Astrocyte (in vitro differentiated cells and primary cell): ENCODE measurements at regions not wholly inside any gene's neighbourhood (a gene's known extent, or its start where the extent isn't known, plus 50 kb on each side); places are given as distances from the start of the nearest gene placed in this dataset.
"Not testable (repeated sequence)": the region's sequence is repeated elsewhere in the genome, so short reads cannot be mapped to it uniquely, and the experiment has no call there.

Experiments used
- DNase-seq: peaks from one replicate; pipeline ENCODE4 v3.0.0-alpha.2; 2010; ENCODE audit warnings: low read depth
- FAIRE-seq: peaks from 2 replicates; lab custom pipeline; 2011; peaks lifted over from hg19 to GRCh38; lab: Jason Lieb, UNC
- H2AFZ ChIP-seq: 2 replicates; pipeline ENCODE4 v1.6.0; 2012; ENCODE audit warnings: low read depth, low read length, inconsistent platforms
- H3K27ac ChIP-seq: 2 replicates; pipeline ENCODE4 v1.5.1; 2011; ENCODE audit warnings: low read depth, low read length, inconsistent platforms
- H3K27me3 ChIP-seq: 2 replicates; pipeline ENCODE4 v1.6.0; 2011; ENCODE audit warnings: low read length, inconsistent platforms; ENCODE audit not compliant: insufficient read depth
- H3K36me3 ChIP-seq: 2 replicates; pipeline ENCODE4 v1.5.1; 2011; ENCODE audit warnings: low read length, inconsistent platforms; ENCODE audit not compliant: insufficient read depth
- H3K4me1 ChIP-seq: 2 replicates; pipeline ENCODE4 v1.5.1; 2011; ENCODE audit warnings: low read length, inconsistent platforms; ENCODE audit not compliant: insufficient read depth
- H3K4me2 ChIP-seq: 2 replicates; pipeline ENCODE4 v1.6.0; 2012; ENCODE audit warnings: low read length, inconsistent platforms
- H3K4me3 ChIP-seq: 2 replicates; pipeline ENCODE4 v1.5.1; 2011; ENCODE audit warnings: low read depth, mild to moderate bottlenecking, low read length, inconsistent platforms; ENCODE audit not compliant: insufficient read depth
- H3K79me2 ChIP-seq: 2 replicates; pipeline ENCODE4 v1.6.0; 2012; ENCODE audit warnings: mild to moderate bottlenecking, low read length, inconsistent platforms; ENCODE audit not compliant: insufficient read depth
- H3K9ac ChIP-seq: 2 replicates; pipeline ENCODE4 v1.6.0; 2012; ENCODE audit warnings: mild to moderate bottlenecking, low read length, inconsistent platforms
- H3K9me3 ChIP-seq: 2 replicates; pipeline ENCODE4 v1.5.1; 2012; ENCODE audit warnings: low read depth, mild to moderate bottlenecking, low read length, inconsistent platforms; ENCODE audit not compliant: insufficient read depth
- H4K20me1 ChIP-seq: 2 replicates; pipeline ENCODE4 v1.6.0; 2012; ENCODE audit warnings: low read length, inconsistent platforms; ENCODE audit not compliant: insufficient read depth
- H3K27ac Mint-ChIP-seq: one replicate; pipeline ENCODE4 v1.8.0; 2021; ENCODE audit warnings: mild to moderate bottlenecking, mixed read lengths; ENCODE audit not compliant: unreplicated experiment
- H3K27me3 Mint-ChIP-seq: one replicate; pipeline ENCODE4 v1.8.0; 2021; ENCODE audit warnings: low read depth, mixed read lengths; ENCODE audit not compliant: unreplicated experiment
- H3K36me3 Mint-ChIP-seq: one replicate; pipeline ENCODE4 v1.8.0; 2021; ENCODE audit warnings: low read depth, mixed read lengths; ENCODE audit not compliant: unreplicated experiment
- H3K4me1 Mint-ChIP-seq: one replicate; pipeline ENCODE4 v1.8.0; 2021; ENCODE audit warnings: low read depth, mixed read lengths; ENCODE audit not compliant: unreplicated experiment
- H3K4me3 Mint-ChIP-seq: one replicate; pipeline ENCODE4 v1.8.0; 2021; ENCODE audit warnings: mild to moderate bottlenecking, moderate library complexity, mixed read lengths; ENCODE audit not compliant: unreplicated experiment
- H3K9me3 Mint-ChIP-seq: one replicate; pipeline ENCODE4 v1.8.0; 2021; ENCODE audit warnings: mild to moderate bottlenecking, mixed read lengths; ENCODE audit not compliant: unreplicated experiment
- EZH2 ChIP-seq: IDR thresholded peaks from 2 replicates; pipeline ENCODE4 v1.6.1; 2012; ENCODE audit warnings: mild to moderate bottlenecking, low read length, inconsistent platforms; ENCODE audit not compliant: insufficient read depth
- TF ChIP-seq, protein P1 (sequence below): IDR thresholded peaks from 2 replicates; pipeline ENCODE4 v1.5.1; 2011; ENCODE audit warnings: low read depth, mild to moderate bottlenecking, inconsistent platforms, low read length, moderate library complexity; ENCODE audit not compliant: insufficient read depth

- Mint-ChIP-seq H3K27me3 (no peaks in the 10 kb centered on the region), H3K4me1 (no peaks in the 10 kb centered on the region), H3K36me3 (no peaks in the 10 kb centered on the region), H3K9me3 (peaks cover 2% of the 10 kb centered on the region), H3K27ac (no peak overlapping the region), H3K4me3 (no peak overlapping the region)
- no peak for DNase-seq
- H3K4me1 ChIP-seq, result no peaks in the 10 kb centered on the region
- no peak overlapping the region for H2AFZ ChIP-seq
- no peak overlapping the region for H3K4me3 ChIP-seq
- H4K20me1 ChIP-seq, result no peaks in the 10 kb centered on the region
- H3K79me2 ChIP-seq, result no peaks in the 10 kb centered on the region
- TF ChIP-seq, protein P1, sequence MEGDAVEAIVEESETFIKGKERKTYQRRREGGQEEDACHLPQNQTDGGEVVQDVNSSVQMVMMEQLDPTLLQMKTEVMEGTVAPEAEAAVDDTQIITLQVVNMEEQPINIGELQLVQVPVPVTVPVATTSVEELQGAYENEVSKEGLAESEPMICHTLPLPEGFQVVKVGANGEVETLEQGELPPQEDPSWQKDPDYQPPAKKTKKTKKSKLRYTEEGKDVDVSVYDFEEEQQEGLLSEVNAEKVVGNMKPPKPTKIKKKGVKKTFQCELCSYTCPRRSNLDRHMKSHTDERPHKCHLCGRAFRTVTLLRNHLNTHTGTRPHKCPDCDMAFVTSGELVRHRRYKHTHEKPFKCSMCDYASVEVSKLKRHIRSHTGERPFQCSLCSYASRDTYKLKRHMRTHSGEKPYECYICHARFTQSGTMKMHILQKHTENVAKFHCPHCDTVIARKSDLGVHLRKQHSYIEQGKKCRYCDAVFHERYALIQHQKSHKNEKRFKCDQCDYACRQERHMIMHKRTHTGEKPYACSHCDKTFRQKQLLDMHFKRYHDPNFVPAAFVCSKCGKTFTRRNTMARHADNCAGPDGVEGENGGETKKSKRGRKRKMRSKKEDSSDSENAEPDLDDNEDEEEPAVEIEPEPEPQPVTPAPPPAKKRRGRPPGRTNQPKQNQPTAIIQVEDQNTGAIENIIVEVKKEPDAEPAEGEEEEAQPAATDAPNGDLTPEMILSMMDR, result no peak
- no peak for TF ChIP-seq EZH2
- H3K9me3 ChIP-seq, result no peaks in the 10 kb centered on the region
- H3K9ac ChIP-seq, result no peak overlapping the region
- FAIRE-seq, result no peak
- H3K4me2 ChIP-seq, result no peak overlapping the region
- no peak overlapping the region for H3K27ac ChIP-seq
- H3K36me3 ChIP-seq, result no peaks in the 10 kb centered on the region
- no peaks in the 10 kb centered on the region for H3K27me3 ChIP-seq
Measured at GRCh38 chr6:15744818-15745402, 82.1 kb upstream of the DTNBP1 start.

DNA sequence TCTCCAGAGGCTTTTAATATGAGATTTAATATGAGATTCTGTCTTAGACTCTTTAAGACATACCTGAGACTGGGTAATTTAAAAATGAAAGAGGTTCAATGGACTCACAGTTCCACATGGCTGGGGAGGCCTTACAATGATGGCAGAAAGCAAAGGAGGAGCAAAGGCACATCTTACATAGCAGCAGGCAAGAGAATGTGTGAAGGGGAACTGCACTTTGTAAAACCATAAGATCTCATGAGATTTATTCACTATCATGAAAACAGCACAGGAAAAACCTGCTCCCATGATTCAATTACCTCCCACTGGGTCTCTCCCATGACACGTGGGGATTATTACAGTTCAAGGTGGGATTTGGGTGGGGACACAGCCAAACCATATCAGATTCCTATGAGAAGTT lies 79.2 kb upstream of the DTNBP1 start:
- FAIRE-seq, H3K27ac Mint-ChIP-seq, DNase-seq, H3K79me2 ChIP-seq, H3K4me1 ChIP-seq, H3K27me3 Mint-ChIP-seq, H2AFZ ChIP-seq, H3K4me3 ChIP-seq, H3K9ac ChIP-seq, H4K20me1 ChIP-seq, H3K27ac ChIP-seq, H3K36me3 ChIP-seq, H3K4me3 Mint-ChIP-seq, H3K36me3 Mint-ChIP-seq, H3K9me3 ChIP-seq, H3K9me3 Mint-ChIP-seq, H3K27me3 ChIP-seq, H3K4me1 Mint-ChIP-seq, H3K4me2 ChIP-seq: not testable (repeated sequence)

DNA sequence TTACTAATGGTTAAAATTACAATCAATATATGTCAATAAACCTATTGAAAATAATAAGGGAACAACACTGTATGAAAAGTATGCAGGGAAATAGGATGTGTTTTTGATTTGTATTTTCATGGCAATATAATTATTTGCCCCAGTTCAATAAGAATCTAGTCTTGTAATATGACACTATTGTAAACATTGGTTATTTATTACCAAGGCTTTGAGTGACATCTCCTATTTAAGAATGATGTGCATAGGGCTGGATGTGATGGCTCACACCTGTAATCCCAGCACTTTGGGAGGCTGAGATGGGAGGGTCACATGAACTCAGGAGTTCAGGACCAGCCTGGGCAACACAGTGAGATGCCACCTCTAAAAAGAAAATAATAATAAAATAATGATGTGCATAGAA lies 78.6 kb upstream of the DTNBP1 start:
- TF ChIP-seq, protein P1, result no peak
- no peak for TF ChIP-seq EZH2
- Mint-ChIP-seq H3K9me3 (peaks cover 2% of the 10 kb centered on the region), H3K27me3 (no peaks in the 10 kb centered on the region), H3K27ac (no peak overlapping the region), H3K4me1 (no peaks in the 10 kb centered on the region), H3K36me3 (no peaks in the 10 kb centered on the region), H3K4me3 (no peak overlapping the region)
- no peaks in the 10 kb centered on the region for H3K27me3 ChIP-seq
- H3K36me3 ChIP-seq, result no peaks in the 10 kb centered on the region
- no peaks in the 10 kb centered on the region for H3K9me3 ChIP-seq
- H3K4me2 ChIP-seq, result no peak overlapping the region
- H2AFZ ChIP-seq, result no peak overlapping the region
- H3K4me3 ChIP-seq, result no peak overlapping the region
- H3K79me2 ChIP-seq, result no peaks in the 10 kb centered on the region
- H3K9ac ChIP-seq, result no peak overlapping the region
- DNase-seq, result no peak
- no peak overlapping the region for H3K27ac ChIP-seq
- no peak for FAIRE-seq
- no peaks in the 10 kb centered on the region for H4K20me1 ChIP-seq
- H3K4me1 ChIP-seq, result no peaks in the 10 kb centered on the region
